ENCODE measurements at regions not wholly inside any gene's neighbourhood (a gene's known extent, or its start where the extent isn't known, plus 50 kb on each side); places are given as distances from the start of the nearest gene placed in this dataset.

GRCh38 chr7:84535580-84536270, 341.1 kb upstream of the SEMA3A start:
- Mint-ChIP-seq H3K4me1 (no peaks in the 10 kb centered on the region), H3K4me3 (no peak overlapping the region), H3K27me3 (no peaks in the 10 kb centered on the region), H3K36me3 (ENCODE audit: low read depth) (no peaks in the 10 kb centered on the region), H3K27ac (no peak overlapping the region), H3K9me3 (no peaks in the 10 kb centered on the region)
- POLR2A ChIA-PET = no interaction called here
- CTCF ChIA-PET = no interaction called here
- DNase-seq = no peak

DNA sequence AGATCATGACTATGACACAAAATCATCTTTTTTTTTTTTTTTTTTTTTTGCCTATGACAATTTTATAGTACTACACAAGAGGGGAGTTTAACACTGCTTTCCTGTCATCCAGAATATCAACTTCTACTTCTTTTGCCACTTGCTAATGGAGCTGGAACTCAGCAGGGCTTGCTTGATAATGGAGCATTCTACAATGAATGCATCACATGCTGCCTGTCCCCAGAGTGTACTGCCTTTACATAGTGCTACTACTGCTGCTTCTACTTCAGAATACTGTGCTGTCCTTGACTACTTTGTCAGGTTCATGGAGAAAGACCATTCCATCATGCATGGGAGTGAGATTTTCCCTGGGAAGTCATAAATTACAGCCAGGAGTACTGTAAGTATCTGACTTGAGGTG, 338.6 kb upstream of the SEMA3A start:
- H3K27me3 Mint-ChIP-seq = no peaks in the 10 kb centered on the region

DNA sequence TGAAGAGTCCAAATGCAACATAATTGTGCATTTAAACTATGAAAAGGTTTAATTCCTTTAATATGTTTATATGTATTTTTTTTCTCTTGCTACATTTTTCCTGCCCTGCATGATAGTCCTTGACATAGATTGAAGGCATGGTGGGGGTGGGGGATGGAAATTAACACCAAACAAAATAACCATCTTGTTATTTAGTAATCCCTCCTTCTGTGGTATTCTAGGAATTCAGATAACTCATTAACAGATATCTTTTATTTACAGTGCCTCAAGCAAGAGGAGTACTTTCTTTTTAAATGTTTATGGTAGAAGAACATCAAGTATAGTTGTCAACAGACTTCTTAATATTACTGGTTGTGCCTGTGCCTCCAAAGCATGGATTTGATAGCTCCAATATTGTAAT, 337.6 kb upstream of the SEMA3A start:
- ChIA-PET CTCF (no interaction called here), POLR2A (no interaction called here)
- H3K9me3 Mint-ChIP-seq = no peaks in the 10 kb centered on the region
- no peak overlapping the region for H3K4me3 Mint-ChIP-seq
- no peak overlapping the region for H3K27ac Mint-ChIP-seq
- no peaks in the 10 kb centered on the region for H3K4me1 Mint-ChIP-seq
- no peaks in the 10 kb centered on the region for H3K27me3 Mint-ChIP-seq
- DNase-seq = no peak
- H3K36me3 Mint-ChIP-seq (ENCODE audit: low read depth) = no peaks in the 10 kb centered on the region

More for the DNA sequence above, 338.6 kb upstream of the SEMA3A start:
- ChIA-PET CTCF (no interaction called here), POLR2A (no interaction called here)
- no peak for DNase-seq
- Mint-ChIP-seq H3K9me3 (no peaks in the 10 kb centered on the region), H3K4me1 (no peaks in the 10 kb centered on the region), H3K27ac (no peak overlapping the region), H3K4me3 (no peak overlapping the region), H3K36me3 (ENCODE audit: low read depth) (no peaks in the 10 kb centered on the region)

DNA sequence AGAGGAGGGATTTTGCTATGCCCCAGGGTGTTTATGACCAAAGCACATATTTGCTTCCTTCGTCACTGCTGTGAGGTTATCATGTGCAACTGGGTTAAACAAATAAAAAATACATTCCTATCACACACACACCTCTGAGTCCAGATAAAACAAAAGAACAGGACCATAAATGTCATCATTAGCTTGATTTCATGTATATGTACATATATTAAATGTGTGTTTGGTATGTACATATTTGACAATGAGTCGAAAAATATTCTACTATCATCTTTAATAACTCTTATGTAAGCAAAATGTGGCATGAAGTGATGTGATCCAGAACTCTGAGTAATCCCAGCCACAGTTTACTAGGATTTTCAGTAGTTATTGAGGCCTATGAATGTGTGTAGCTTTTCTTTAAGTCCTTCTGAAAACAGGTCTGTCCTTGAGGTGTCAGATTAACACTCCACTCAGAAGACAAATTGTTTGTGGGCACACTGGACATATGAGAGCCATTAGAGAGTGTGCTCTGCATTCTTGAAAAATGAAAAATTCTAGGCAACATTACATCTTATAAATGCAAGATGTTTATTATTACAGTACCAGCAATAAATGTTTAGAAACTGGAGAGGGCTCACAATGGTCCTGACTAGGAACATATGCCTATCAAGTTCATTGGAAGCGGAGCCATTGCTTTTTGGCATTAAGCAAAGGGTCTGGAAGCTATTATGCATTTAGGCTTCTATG, 335.1 kb upstream of the SEMA3A start:
- ChIA-PET POLR2A (no interaction called here), CTCF (no interaction called here)
- DNase-seq = no peak
- no peak overlapping the region for H3K27ac Mint-ChIP-seq
- H3K4me1 Mint-ChIP-seq = no peaks in the 10 kb centered on the region
- no peaks in the 10 kb centered on the region for H3K27me3 Mint-ChIP-seq
- no peaks in the 10 kb centered on the region for H3K36me3 Mint-ChIP-seq (ENCODE audit: low read depth)
- H3K9me3 Mint-ChIP-seq = no peaks in the 10 kb centered on the region
- no peak overlapping the region for H3K4me3 Mint-ChIP-seq

- H3K9me3 Mint-ChIP-seq = no peaks in the 10 kb centered on the region
- DNase-seq = no peak
- H3K4me3 Mint-ChIP-seq = no peak overlapping the region
- CTCF ChIA-PET = no interaction called here
- no peaks in the 10 kb centered on the region for H3K27me3 Mint-ChIP-seq
- H3K27ac Mint-ChIP-seq = no peak overlapping the region
- no peaks in the 10 kb centered on the region for H3K36me3 Mint-ChIP-seq (ENCODE audit: low read depth)
- H3K4me1 Mint-ChIP-seq = no peaks in the 10 kb centered on the region
- POLR2A ChIA-PET = no interaction called here
Measured at GRCh38 chr7:84528756-84529479, 334.3 kb upstream of the SEMA3A start.

DNA sequence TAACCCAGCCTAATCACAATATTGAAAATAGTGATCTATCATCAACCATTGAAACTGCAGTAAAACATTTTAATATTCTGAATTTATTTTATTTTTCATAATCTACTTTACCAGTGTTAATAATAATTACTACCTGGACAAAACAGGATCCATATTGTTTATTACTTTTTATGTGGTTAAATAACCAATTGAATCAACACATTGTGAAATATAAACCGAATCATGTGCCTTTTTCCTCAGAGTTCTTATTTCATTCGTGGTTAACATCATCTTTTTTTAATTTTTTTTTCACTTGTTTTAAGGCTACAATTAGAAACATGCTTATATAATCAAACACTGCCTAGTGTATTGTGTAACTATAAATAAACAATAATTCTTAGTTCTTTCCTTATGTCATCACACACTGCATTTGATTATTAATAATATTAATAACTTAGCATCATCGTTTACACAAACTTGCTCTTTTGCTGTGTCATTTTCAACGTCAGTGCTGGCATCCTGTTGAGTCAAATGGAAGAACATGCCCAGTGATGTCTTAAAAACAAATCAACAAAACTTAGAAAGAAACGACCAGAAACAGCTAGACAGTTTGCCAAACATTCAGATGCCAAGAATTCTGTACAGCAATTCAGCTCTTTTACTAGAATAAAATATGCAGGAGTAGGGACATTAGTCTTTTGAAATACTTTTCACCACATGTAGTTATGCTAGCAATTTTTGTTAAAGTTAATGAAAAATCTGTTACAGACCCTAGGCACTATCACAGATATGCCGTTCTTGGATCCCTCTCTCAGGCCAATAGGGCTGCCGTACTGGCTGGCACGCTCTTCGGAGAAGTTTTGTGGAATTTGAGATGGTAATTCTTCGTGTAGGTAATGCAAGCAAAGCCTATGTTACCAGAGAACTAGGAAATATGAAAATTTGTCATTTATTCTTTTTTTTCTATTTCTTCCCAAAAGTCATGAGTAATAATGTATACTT, 330.4 kb upstream of the SEMA3A start:
- H3K27ac Mint-ChIP-seq = no peak overlapping the region
- H3K4me1 Mint-ChIP-seq = no peaks in the 10 kb centered on the region
- no peaks in the 10 kb centered on the region for H3K36me3 Mint-ChIP-seq (ENCODE audit: low read depth)
- ChIA-PET CTCF (no interaction called here), POLR2A (no interaction called here)
- DNase-seq = no peak
- H3K27me3 Mint-ChIP-seq = no peaks in the 10 kb centered on the region
- no peaks in the 10 kb centered on the region for H3K9me3 Mint-ChIP-seq
- no peak overlapping the region for H3K4me3 Mint-ChIP-seq

DNA sequence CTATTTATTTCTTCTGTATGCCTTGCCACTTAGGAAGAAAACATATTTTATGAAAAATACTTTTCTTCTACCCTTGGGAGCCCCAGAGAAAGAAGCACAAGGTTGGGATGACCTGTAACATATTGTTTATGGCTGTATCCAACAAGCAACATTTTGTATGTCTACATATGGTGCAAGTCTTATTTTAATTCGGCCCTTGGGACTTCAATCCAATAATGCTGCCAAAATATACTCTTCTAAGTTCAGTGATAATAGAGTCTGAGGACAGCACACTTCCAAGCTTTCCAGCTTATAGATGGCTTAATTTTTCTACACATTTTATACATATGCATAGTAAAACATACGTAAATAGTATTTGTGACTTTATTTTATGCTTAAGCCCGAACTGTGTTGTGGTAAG, 318.5 kb upstream of the SEMA3A start:
- Mint-ChIP-seq H3K9me3 (no peaks in the 10 kb centered on the region), H3K4me3 (no peak overlapping the region), H3K27ac (no peak overlapping the region), H3K36me3 (ENCODE audit: low read depth) (no peaks in the 10 kb centered on the region), H3K4me1 (no peaks in the 10 kb centered on the region), H3K27me3 (no peaks in the 10 kb centered on the region)
- POLR2A ChIA-PET = no interaction called here
- DNase-seq = no peak
- CTCF ChIA-PET = no interaction called here

GRCh38 chr7:84512055-84512454, 317.5 kb upstream of the SEMA3A start:
- Mint-ChIP-seq H3K4me3 (no peak overlapping the region), H3K27me3 (no peaks in the 10 kb centered on the region), H3K36me3 (ENCODE audit: low read depth) (no peaks in the 10 kb centered on the region), H3K27ac (no peak overlapping the region), H3K9me3 (no peaks in the 10 kb centered on the region), H3K4me1 (no peaks in the 10 kb centered on the region)
- ChIA-PET POLR2A (no interaction called here), CTCF (no interaction called here)
- no peak for DNase-seq

DNA sequence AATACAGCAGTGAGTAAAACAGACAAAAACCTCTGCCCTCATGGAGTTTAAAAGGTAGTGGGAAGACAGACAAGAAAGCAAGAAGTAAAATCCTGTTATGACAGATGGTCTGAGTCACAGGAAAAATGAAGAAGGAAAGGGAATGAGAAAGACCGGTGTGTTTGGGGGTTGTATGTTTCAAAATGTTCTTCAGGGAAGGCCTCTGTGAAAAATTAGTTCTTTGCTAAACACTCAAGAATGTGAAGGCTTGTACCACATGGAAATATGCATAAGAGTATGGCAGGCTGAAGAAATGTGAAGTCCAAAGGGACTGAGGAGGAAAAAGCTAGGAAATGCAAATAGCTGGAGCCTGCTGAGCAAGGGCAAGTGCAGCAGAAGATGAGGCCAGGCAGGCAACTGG, 315.9 kb upstream of the SEMA3A start:
- DNase-seq = no peak
- H3K4me3 Mint-ChIP-seq = no peak overlapping the region
- ChIA-PET CTCF (no interaction called here), POLR2A (no interaction called here)
- H3K27me3 Mint-ChIP-seq = no peaks in the 10 kb centered on the region
- H3K36me3 Mint-ChIP-seq (ENCODE audit: low read depth) = no peaks in the 10 kb centered on the region
- H3K9me3 Mint-ChIP-seq = no peaks in the 10 kb centered on the region
- H3K27ac Mint-ChIP-seq = no peak overlapping the region
- no peaks in the 10 kb centered on the region for H3K4me1 Mint-ChIP-seq

GRCh38 chr7:84509522-84509921, 314.9 kb upstream of the SEMA3A start:
- H3K4me3 Mint-ChIP-seq = no peak overlapping the region
- H3K4me1 Mint-ChIP-seq = no peaks in the 10 kb centered on the region
- H3K27ac Mint-ChIP-seq = no peak overlapping the region
- no peaks in the 10 kb centered on the region for H3K9me3 Mint-ChIP-seq
- H3K27me3 Mint-ChIP-seq = no peaks in the 10 kb centered on the region
- DNase-seq = no peak
- no peaks in the 10 kb centered on the region for H3K36me3 Mint-ChIP-seq (ENCODE audit: low read depth)
- POLR2A ChIA-PET = no interaction called here
- CTCF ChIA-PET = no interaction called here

DNA sequence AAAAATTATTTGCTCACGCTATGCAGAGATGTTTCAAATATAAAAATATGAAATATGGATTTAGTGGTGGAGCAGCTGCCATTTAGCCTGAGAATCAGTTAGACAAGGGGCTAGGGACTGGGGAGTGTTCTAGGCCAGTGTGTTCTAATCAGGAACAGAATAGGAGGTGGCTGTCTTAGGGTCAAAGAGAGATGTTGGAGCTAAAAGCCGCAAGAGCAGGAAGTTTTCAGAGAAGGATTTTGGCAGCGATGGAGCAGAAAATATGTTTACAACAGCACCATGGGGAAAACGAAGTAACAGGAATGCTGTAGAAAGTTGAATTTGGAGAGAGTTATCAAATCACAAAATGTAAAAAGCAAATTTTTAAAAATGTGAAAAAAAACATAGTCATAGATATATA, 314.0 kb upstream of the SEMA3A start:
- Mint-ChIP-seq H3K27me3 (no peaks in the 10 kb centered on the region), H3K27ac (no peak overlapping the region), H3K4me1 (no peaks in the 10 kb centered on the region), H3K36me3 (ENCODE audit: low read depth) (no peaks in the 10 kb centered on the region), H3K9me3 (no peaks in the 10 kb centered on the region), H3K4me3 (no peak overlapping the region)
- POLR2A ChIA-PET = no interaction called here
- DNase-seq = no peak
- CTCF ChIA-PET = no interaction called here

DNA sequence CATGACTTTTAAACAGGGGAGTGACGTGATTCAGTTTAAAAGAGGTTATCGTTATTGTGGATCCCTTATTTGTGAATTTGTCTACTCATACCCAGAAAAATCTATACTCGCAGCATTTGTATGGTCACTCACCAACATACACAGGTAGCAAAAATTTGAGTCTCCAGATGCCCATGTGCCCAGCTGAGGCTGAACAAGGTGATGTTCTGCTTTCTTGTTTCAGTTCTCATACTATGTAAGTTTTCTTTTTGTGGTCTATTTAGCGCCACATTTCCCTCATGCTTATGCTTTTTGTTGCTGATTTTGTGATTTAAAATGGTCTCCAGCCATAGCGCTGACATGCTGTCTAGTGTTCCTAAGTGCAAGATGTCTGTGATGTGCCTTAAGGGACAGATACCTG, 312.9 kb upstream of the SEMA3A start:
- no peak overlapping the region for H3K27ac Mint-ChIP-seq
- DNase-seq = no peak
- ChIA-PET CTCF (no interaction called here), POLR2A (no interaction called here)
- no peaks in the 10 kb centered on the region for H3K9me3 Mint-ChIP-seq
- no peaks in the 10 kb centered on the region for H3K27me3 Mint-ChIP-seq
- no peak overlapping the region for H3K4me3 Mint-ChIP-seq
- no peaks in the 10 kb centered on the region for H3K4me1 Mint-ChIP-seq
- H3K36me3 Mint-ChIP-seq (ENCODE audit: low read depth) = no peaks in the 10 kb centered on the region

GRCh38 chr7:84506151-84506550, 311.6 kb upstream of the SEMA3A start:
- Mint-ChIP-seq H3K4me1 (no peaks in the 10 kb centered on the region), H3K36me3 (ENCODE audit: low read depth) (no peaks in the 10 kb centered on the region)

More at GRCh38 chr7:84506151-84506550, 311.6 kb upstream of the SEMA3A start:
- DNase-seq = no peak
- Mint-ChIP-seq H3K9me3 (no peaks in the 10 kb centered on the region), H3K27me3 (no peaks in the 10 kb centered on the region), H3K27ac (no peak overlapping the region), H3K4me3 (no peak overlapping the region)
- ChIA-PET POLR2A (no interaction called here), CTCF (no interaction called here)

Measured in activated CD4-positive, alpha-beta T cell treated with anti-CD3 and anti-CD28 coated beads, Interleukin-2, amount 10 ng/mL, durations not matched to agents 7 days and 5 days (primary cell).